HG03175 (cell line): ENCODE measurements at regions not wholly inside any gene's neighbourhood (a gene's known extent, or its start where the extent isn't known, plus 50 kb on each side); places are given as distances from the start of the nearest gene placed in this dataset.

Experiments used
- ATAC-seq: cut with Tn5 transposase; IDR thresholded peaks from one replicate; pipeline ENCODE4 v1.9.1; 2021; ENCODE audit warnings: mild to moderate bottlenecking, moderate library complexity; ENCODE audit not compliant: unreplicated experiment

DNA sequence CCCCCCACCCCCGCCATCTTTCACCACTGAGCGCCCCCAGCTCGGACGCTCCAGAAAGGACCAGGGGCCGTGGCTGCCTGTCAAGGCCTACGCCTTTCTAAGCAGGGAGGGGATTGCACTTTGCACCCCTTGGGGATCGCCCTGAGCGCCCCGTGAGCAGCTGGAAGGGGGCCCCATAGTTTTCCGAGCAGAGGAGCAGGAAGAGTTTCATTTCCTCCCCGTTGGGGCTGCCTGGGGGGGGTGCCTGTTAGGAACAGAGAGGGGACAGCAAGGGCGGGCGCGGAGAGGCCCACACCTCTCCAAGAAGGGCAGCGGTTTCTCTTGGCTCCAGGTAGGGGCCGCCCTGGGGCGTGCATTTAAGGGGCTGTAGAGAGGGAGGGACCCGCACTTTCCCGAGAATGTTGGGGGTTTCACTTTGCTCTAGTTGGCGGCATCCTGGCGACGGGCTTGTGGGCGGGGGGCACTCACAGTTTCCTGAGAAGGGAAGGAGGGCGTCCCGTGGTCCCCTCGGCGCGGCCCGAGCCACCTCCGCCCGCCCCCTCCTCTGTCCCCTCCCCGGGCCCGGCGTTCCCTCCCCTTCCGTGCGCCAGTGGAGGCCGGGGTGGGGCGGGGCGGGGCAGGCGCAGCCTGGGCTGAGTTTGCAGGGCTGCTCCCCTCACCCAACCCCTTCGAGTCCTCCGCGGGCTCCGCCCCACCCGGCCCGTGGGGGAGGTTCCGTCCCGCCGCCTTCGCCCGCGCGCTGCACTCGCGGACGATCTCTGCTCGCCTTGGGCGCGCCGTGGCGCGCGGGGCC lies 82.3 kb upstream of the CD99 start:
- peak; percentile 91 for ATAC-seq

DNA sequence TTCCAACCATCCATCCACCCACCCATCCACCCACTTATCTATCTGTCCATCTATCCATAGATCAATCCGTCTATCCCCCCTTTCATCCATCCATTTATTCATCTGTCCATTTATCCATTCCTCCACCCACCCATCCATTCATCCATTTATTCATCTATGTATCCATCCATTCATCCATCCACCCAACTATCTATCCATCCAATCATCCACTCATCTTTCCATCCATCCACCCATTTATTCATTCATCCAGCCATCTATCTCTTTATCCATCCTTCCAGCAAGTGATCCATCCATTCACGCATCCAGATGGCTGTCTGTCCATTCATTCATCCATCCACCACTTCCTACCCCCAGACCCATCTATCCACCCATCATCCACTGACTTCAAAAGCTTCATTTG lies 84.0 kb upstream of the CD99 start:
- no peak for ATAC-seq

DNA sequence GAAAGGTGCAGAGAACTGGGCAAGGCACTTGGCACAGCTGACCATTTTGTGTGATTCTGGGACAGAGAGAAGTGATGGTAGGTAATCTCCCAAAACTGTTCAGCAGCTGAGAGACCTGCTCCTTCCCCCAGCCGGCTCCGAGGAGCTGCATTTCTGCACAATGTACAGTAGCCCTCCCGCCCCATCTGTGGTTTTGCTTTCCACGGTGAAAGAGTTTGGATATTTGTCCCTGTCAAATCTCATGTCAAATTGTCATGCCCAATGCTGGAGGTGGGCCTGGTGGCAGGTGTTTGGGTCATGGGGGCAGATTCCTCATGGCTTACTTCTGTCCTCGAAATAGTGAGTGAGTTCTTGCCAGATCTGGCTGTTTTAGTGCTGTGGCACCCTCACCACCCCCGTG lies 90.5 kb upstream of the CD99 start:
- ATAC-seq, result no peak

DNA sequence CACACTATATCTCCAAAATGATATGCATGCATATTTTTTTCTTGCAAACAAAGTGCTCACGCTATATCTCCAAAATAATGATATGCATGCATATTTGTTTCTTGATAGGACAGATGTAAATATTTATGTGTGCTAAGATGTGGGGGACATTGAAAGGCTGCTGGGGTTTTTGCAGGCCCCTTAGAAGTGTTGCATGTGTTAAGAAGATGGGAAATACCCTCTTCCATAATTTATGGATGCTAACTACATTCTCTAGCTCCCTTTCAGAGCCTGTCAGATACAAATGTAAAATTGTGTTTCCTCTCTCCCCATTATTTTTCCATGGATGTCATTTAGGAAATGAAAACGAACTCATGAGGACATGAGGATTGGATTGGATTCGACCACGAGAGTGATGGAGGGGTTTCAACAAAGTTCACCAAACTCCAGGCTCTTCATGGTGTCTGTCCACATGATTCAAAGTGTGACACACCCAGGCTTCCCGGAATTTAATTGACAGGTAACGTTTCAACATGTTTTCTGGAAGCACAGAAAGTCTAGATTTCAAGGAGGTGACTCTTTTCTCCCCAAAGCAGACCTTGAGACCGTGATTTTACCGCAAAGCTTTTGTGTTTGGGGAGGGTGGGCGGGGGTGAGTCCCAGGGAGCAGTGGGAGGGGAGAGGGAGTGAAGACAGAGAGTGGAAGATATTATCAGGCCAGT lies 94.4 kb upstream of the CD99 start:
- ATAC-seq, result no peak

DNA sequence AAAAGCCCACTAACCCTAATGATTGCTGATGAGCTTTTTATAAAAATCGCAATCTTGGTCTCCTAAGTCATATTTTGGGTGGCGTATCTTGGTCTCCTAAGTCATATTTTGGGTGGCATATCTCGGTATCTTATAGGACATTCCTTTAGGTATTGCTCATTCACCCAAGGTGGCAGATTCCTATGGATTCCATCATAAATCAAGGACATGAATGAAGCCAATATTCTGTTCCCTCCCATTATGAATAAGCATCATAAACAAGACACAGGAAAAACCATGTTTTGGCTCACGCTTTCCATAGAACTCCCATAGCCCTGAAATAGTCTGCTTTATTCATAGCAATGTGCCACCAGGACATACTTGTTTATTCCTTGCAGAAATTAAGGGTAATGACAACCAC lies 95.0 kb upstream of the CD99 start:
- no peak for ATAC-seq

DNA sequence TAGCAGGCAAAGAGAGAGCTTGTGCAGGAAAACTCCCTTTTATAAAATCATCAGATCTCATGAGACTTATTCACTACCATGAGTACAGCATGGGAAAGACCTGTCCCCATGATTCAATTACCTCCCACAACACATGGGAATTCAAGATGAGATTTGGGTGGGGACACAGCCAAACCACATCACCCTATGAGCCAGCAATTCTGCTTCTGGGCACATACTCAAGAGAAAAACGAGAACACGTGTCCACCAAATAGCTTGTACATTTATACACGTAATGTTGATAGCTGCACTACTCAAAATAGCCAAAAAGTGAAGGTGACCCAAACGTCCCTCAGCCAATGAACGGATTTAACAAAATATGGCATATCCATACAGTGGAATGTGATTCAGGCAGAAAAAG lies 94.5 kb upstream of the DHRSX start:
- ATAC-seq, result no peak

DNA sequence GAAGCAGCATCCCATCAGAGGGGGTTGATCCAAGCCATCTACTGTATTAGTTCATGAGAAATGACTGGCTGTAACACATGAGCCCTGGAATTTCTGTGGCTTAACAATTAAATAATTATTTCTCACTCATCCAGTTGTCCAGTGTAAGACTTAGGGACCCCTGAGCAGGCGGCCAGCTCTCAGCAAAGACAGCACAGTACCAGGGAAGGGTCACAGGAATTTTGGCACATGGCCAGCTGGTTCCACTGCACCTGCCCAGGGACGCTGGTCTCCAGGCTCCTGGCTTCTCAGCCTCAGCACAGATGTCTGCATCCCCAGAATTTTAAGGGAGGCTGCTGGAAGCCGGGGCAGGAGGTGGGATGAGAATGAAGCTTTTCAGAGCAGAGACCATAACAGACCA lies 93.7 kb upstream of the DHRSX start:
- no peak for ATAC-seq

DNA sequence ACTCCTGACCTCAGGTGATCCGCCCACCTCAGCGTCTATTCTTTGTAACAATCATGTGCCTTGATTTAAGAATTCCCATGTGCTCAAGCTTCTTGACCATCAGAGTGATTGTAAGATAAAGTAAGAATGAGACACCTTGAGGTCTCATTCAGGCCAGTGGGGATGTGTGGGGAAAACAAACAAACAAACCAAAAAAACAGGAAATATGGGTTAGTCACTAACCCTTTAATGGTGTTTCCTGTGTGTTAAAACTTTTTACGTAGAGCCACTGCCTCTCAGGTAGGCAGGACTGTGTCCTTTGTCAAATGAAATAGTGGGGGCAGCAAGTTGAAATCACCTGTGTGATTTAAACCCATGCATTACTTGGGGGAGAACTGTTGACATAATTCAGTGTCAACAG lies 91.5 kb upstream of the DHRSX start:
- ATAC-seq, result no peak

DNA sequence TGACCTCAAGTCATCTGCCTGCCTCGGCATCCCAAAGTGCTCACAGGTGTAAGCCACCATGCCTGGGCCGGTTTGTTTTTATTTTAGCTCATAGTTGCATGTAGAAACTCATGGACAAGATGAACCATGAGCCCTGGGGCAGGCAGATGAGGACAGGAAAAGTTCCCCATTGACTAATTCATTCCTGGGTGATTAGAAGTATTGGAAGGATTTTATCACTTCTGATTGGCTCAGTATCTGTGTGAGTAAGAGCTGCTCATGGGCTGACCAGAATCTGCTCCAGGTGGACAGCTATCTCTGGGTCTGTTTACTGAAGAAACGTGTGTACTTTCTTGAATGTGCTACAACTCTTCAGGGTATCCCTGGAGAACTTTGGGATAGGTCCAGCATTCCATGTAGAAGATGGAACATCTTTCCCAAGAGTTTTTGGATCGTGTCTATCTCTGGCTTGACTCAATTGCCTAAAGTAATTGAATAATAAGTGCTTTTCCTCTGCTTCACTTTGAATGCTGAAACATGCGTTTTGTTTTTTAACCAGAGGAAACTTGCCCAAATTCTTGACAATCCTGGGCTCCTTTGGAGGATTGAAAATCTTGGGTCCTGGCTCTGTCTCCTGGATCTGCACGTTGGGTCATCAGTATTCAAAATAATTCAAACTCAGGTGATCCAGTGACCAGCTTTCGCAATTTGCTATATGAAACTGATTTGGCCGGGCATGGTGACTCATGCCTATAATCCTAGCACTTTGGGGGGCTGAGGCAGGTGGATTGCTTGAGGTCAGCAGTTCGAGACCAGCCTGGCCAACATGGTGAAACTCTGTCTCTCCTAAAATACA lies 88.6 kb upstream of the DHRSX start:
- ATAC-seq, result no peak

DNA sequence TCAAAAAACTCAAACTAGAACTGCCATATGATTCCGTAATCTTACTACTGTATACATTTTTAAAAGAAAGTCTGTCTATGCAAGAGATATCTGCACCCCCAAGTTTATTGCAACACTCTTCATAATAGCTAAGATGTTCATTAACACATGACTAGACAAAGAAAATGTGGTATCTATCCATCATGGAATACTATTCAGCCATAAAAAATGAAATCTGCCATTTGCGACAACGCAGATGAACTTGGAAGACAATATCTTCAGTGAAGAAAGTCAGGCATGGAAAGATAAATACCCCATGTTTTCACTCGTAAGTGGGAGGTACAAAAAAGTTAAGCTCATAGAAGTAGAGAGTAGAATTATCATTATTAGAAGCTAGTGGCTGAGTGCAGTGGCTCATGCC lies 87.3 kb upstream of the DHRSX start:
- ATAC-seq, result no peak

DNA sequence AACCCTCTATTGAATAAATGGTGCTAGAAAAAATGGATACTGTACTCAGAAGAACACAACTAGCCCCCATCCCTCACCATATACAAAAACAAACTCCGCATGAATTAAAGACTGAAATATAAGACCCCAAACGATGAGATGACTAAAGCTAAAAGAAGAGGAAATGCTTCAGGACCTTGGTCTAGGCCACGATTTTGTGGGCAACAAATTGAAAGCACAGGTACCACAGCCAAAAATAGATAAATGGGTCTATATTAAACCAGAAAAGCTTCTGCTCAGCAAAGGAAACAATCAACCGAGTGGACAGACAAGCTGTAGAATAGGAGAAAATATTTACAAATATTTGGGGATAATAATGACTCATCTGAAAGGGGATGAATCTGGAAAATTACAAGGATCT lies 86.4 kb upstream of the DHRSX start:
- ATAC-seq, result no peak

DNA sequence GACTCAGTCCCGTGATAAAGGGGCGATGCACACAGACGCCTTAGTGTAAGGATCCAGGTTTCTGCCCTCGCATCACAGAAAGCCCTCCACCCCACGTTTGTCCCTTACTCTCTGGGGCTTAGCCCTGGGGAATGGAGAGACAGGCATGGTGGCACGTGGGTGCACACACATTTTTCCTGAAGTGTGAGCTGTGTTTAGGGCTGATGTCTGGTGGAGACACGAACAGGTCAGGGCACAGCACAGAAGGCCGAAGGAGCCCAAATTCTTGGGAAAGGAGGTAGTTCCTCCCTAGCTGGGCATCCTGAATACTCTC lies 84.3 kb upstream of the DHRSX start:
- no peak for ATAC-seq

DNA sequence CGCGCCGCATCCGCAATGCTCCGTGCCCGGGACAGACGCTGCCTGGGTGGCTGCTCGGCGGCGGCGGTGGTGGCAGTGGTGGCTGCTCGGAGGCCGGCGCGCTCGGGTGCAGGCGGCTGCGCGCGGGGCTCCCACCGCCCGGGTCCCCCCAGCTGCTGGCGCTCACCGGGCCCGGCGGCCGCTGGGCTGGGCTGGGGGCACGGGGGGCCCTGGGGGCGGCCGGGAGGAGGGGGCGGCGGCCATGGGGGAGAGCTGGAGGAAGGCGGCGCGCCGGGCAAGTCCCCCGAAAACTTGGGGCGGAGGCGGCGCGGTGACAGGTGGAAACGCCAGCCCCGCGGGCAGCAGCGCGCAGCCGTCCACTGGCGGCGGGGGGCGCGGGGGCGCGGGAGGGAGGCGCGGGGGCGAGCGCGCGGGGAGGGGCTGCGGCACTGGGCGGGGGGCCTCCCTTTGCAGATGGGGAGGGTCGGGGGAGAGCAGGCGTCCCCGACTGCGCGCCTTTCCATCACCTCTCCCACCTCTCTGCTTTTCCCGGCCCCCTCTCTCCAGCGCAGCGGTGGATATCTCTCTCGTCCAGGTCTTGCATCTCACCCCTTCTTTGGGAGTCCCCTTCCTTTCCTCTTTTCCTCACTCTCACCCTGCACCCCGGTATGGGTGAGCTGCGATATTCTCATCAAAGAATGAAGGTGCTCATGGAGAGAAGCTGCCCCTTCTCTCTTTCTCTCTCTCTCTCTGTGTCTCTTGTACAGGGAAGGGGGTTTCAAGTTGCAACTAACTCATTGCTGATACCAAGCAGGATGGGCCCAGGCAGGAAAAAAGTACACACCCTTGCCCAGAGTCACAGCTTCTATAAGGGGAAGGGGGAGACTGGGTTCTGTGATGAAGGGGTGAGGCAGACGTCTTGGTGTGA lies 83.7 kb upstream of the DHRSX start:
- no peak for ATAC-seq

DNA sequence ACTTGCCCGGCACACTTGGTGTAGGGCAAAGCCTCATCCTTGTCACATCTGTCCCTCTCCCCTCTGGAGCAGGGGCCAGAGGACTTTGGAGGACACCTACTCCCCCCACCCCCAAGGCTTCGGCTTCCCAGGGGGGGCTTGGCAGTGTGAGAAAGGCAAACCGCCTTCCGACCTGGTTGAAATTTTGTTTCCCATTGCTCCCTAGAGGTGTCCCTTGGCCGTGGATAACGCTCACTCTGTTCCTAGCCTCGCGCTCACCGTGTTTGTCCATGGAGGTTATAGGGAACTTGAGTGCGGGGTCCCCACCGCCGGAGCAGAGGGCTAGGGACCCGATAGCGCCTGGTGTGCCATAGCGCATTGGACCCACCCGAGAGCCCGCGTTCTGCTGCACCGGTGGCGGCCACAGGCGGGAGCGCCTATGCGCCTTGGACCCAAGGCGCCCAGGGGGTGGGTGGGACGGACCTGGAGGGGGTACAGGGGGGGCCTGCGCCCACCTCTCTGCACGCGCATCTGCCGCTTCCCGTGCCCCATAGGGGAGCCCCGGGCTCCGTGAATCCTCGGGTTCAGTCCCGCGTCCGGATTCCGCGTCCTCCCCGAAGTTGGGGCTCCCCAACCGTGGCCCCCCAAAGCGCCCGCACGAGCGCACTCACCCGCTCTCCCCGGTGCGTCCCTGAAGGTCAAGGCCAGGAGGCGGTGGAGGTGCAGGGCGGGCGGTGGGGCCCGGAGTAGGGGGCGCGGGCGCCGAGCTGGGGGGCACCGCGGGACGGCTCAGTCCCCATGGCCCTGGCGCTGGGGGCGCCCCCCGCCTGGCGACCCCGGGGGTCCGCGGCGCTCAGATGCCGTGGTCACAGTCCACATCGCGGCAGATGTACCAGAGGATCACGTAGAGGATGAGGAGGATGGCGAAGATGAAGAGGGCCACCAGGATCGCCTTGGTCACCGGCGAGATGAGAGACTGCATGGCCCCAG lies 82.7 kb upstream of the DHRSX start:
- no peak for ATAC-seq

DNA sequence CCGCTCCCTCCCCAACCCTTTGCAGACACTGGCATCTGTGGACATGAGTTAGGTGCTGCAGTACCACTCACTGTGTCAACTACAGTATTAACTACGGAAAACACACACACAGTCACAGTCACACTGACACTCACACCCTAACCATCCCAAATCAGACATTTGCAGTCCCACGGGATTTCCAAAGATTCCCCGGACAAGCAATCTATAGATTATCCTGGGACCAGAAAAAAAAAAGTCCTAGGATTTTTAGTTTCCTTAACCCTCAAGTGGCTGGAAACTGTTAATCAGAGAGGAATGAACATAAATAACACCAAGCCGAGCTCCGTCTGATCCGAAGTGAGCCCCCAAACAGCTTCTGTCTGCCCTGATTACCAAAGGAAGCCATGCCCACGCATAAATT lies 81.9 kb upstream of the DHRSX start:
- ATAC-seq, result no peak

DNA sequence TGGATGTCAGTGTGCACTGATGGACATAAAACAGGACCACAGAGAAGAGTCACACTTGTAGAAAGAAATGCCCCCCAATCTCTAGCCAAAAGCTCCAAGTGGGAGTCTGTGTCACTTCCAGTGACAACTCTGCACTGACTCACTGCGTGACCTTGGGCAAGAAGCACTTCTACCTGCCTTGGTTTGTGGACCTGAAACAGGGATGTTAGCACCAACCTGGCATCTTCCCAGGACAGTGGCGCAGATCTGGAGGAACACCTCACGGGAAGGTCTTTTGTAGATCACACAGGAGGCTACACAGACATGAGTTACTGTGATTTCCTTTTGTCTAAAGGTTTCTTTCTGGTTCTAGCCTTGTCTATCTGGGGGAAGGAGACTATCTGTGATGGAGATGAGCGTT lies 80.5 kb upstream of the DHRSX start:
- ATAC-seq, result no peak

DNA sequence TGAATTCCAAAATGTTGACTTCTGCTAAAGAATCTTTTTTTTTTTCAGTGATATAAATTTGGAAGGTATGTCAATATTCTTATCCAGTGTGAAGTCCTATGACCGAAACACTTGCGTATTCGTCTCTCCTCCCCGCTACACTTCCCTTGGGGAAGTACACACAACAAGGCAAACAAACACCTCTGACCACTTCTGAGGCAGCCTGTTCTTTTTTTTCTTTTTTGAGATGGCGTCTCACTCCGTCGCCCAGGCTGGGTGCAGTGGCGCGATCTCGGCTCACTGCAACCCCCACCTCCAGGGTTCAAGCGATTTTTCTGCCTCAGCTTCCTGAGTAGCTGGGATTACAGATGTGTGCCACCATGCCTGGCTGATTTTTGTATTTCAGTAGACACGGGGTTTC lies 78.1 kb upstream of the DHRSX start:
- peak; percentile 42 for ATAC-seq

DNA sequence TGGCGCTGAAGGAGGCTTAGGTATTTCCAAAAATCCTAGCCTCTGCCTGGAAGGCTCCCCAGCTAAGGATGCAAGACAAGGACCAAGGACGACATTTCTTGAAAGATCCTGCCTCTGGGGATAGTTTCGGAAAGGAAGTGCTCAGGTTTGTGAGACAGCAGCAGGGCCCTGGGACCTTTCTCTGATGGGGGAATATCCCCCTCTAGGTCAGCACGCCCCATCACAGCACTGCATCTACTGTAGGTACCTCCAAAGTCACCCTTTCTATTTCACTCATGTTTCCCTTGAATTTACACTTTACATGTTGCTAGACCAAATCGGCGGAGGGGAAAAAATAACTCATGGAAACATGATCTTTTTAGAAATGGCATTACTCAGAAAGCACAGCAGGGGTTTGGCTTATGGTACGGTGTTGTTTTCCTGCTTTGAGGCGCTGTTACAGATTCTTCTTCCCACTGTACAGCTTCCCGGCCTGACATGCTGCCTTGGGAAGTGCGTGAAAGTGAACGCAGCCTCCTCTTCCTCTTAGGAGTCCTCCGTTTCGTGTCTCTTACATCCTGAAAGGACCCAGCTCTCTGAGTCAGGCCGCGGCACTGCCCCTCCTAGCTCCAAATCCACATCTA lies 77.2 kb upstream of the DHRSX start:
- ATAC-seq, result no peak

DNA sequence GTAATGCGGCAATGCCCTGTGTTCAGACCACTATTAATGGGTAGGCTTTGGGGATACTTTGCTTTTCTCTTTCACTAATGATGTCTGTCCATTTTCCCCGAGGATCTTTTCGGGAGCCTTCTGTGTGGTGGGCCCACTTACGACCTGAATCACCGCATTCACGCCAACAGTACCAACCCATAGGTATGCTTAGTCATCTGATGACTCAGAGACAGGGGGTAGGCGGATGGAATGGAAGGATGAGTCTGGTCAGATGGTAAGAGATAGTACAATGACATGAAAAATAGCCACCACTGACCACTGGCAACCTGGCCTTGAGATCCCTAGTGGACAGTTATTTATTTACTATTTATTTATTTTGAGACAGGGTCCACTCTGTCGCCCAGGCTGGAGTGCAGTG lies 76.0 kb upstream of the DHRSX start:
- ATAC-seq, result no peak
